OCI-LY7 (cell line): ENCODE measurements at regions not wholly inside any gene's neighbourhood (a gene's known extent, or its start where the extent isn't known, plus 50 kb on each side); places are given as distances from the start of the nearest gene placed in this dataset.

Experiments
- BruUV-seq: library from RNA; stranded (reverse); fragments of 400-500 nt; replicated peaks from 2 replicates; lab custom pipeline; 2021; lab: Mats Ljungman, UMichigan
- CTCF ChIA-PET: fragments of 300-600 bp; sonication (Branson Sonifier 250); formaldehyde crosslinking; loops from one replicate; lab custom pipeline; 2022; ENCODE audit warnings: antibody characterized with exemption; ENCODE audit not compliant: unreplicated experiment; lab: Charles Lee
- POLR2A ChIA-PET: fragments of 300-600 bp; sonication (Branson Sonifier 250); formaldehyde crosslinking; loops from one replicate; lab custom pipeline; 2022; ENCODE audit warnings: antibody characterized with exemption; lab: Charles Lee
- DNase-seq: peaks from one replicate; pipeline ENCODE4 v3.0.0-alpha.2; 2015; ENCODE audit warnings: low spot score
- H2AFZ ChIP-seq: fragments of 200-600 bp; sonication (generic), shearing (Covaris generic); 2 replicates; pipeline ENCODE4 v1.6.1; 2014; ENCODE audit warnings: mild to moderate bottlenecking, antibody characterized with exemption, low read length, moderate library complexity
- H3K27ac ChIP-seq: fragments of 200-600 bp; sonication (generic); 2 replicates; pipeline ENCODE4 v1.5.1; 2014; ENCODE audit warnings: mixed run types, low read depth, mild to moderate bottlenecking, moderate library complexity, low read length, inconsistent platforms; ENCODE audit not compliant: poor library complexity, severe bottlenecking
- H3K36me3 ChIP-seq: fragments of 200-600 bp; sonication (generic); 2 replicates; pipeline ENCODE4 v1.6.1; 2014; ENCODE audit warnings: mild to moderate bottlenecking, antibody characterized with exemption, low read length, moderate library complexity, mixed read lengths; ENCODE audit not compliant: insufficient read depth
- H3K4me1 ChIP-seq: fragments of 200-600 bp; sonication (generic); 2 replicates; pipeline ENCODE4 v1.5.1; 2014; ENCODE audit warnings: mild to moderate bottlenecking, low read length; ENCODE audit not compliant: insufficient read depth, poor library complexity, severe bottlenecking
- H3K4me2 ChIP-seq: fragments of 200-600 bp; sonication (generic); 2 replicates; pipeline ENCODE4 v1.6.1; 2014; ENCODE audit warnings: mild to moderate bottlenecking, low read length
- H3K4me3 ChIP-seq: fragments of 200-600 bp; sonication (generic); 2 replicates; pipeline ENCODE4 v1.5.1; 2014; ENCODE audit warnings: mild to moderate bottlenecking, low read depth, low read length; ENCODE audit not compliant: poor library complexity, severe bottlenecking
- H3K79me2 ChIP-seq: fragments of 200-600 bp; sonication (generic); 2 replicates; pipeline ENCODE4 v1.6.1; 2016; ENCODE audit warnings: low read depth, mild to moderate bottlenecking, low read length, moderate library complexity, mixed read lengths; ENCODE audit not compliant: insufficient read depth
- H3K9me2 ChIP-seq: fragments of 200-600 bp; sonication (generic); 2 replicates; pipeline ENCODE4 v1.6.1; 2016; ENCODE audit warnings: mild to moderate bottlenecking, low read length, mixed read lengths; ENCODE audit not compliant: insufficient read depth
- H3K9me3 ChIP-seq: fragments of 200-600 bp; sonication (generic); 2 replicates; pipeline ENCODE4 v1.6.1; 2014; ENCODE audit warnings: mild to moderate bottlenecking, mixed run types, low read length, mixed read lengths
- H4K20me1 ChIP-seq: fragments of 200-600 bp; sonication (generic); 2 replicates; pipeline ENCODE4 v1.6.1; 2014; ENCODE audit warnings: mild to moderate bottlenecking, antibody characterized with exemption, low read length, moderate library complexity, mixed read lengths; ENCODE audit not compliant: insufficient read depth
- CTCF ChIP-seq: fragments of 200-600 bp; sonication (generic); conservative IDR thresholded peaks from 2 replicates; pipeline ENCODE4 v1.5.1; 2014; ENCODE audit warnings: mild to moderate bottlenecking, antibody characterized with exemption, low read length, moderate library complexity, mixed read lengths
- EZH2phosphoT487 ChIP-seq: fragments of 200-600 bp; sonication (generic); IDR thresholded peaks from 2 replicates; pipeline ENCODE4 v1.6.1; 2018; ENCODE audit warnings: low read depth, borderline replicate concordance, mild to moderate bottlenecking, mixed run types, antibody characterized with exemption, low read length, moderate library complexity, mixed read lengths
- intact Hi-C: fragments of 100-400 bp; cut with micrococcal nuclease; formaldehyde crosslinking; loops from one replicate; pipeline ENCODE4 v1.10.0; 2022; ENCODE audit not compliant: unreplicated experiment

GRCh38 chr6:140620496-140620895, 1246.0 kb upstream of the CITED2 start:
- Histone ChIP-seq H3K4me2 (no peak overlapping the region), H3K9me2 (no peaks in the 10 kb centered on the region), H3K79me2 (no peaks in the 10 kb centered on the region), H3K27ac (no peak overlapping the region), H3K4me1 (no peaks in the 10 kb centered on the region), H3K36me3 (no peaks in the 10 kb centered on the region), H2AFZ (no peak overlapping the region), H4K20me1 (no peaks in the 10 kb centered on the region), H3K9me3 (no peaks in the 10 kb centered on the region), H3K4me3 (no peak overlapping the region)
- POLR2A ChIA-PET = interaction anchor here (0.5 kb wide), 1 partner anchor 10 kb away, joined by 4 read pairs; no protein-coding TSS in a partner anchor
- no TSS peak for BruUV-seq
- DNase-seq = no peak
- intact Hi-C loops = no loop called here
- no peak for TF ChIP-seq EZH2phosphoT487
- TF ChIP-seq CTCF = no peak
- CTCF ChIA-PET = no interaction called here

GRCh38 chr6:140609956-140610355, 1235.5 kb upstream of the CITED2 start:
- no TSS peak for BruUV-seq
- Histone ChIP-seq H2AFZ (no peak overlapping the region), H3K4me3 (no peak overlapping the region), H3K27ac (no peak overlapping the region), H4K20me1 (no peaks in the 10 kb centered on the region), H3K4me2 (no peak overlapping the region), H3K79me2 (no peaks in the 10 kb centered on the region), H3K36me3 (no peaks in the 10 kb centered on the region), H3K9me3 (no peaks in the 10 kb centered on the region), H3K9me2 (no peaks in the 10 kb centered on the region), H3K4me1 (no peaks in the 10 kb centered on the region)
- TF ChIP-seq CTCF (no peak), EZH2phosphoT487 (no peak)
- ChIA-PET POLR2A (no interaction called here), CTCF (no interaction called here)
- intact Hi-C loops = no loop called here
- no peak for DNase-seq

- H3K4me2 ChIP-seq = no peak overlapping the region
- no peaks in the 10 kb centered on the region for H3K4me1 ChIP-seq
- no peak overlapping the region for H3K4me3 ChIP-seq
- no peaks in the 10 kb centered on the region for H3K9me3 ChIP-seq
- no peaks in the 10 kb centered on the region for H3K36me3 ChIP-seq
- H3K9me2 ChIP-seq = no peaks in the 10 kb centered on the region
- no peak overlapping the region for H3K27ac ChIP-seq
- no peaks in the 10 kb centered on the region for H3K79me2 ChIP-seq
- ChIA-PET CTCF (no interaction called here), POLR2A (no interaction called here)
- H4K20me1 ChIP-seq = no peaks in the 10 kb centered on the region
- intact Hi-C loops = no loop called here
- BruUV-seq = no TSS peak
- no peak for DNase-seq
- TF ChIP-seq EZH2phosphoT487 (no peak), CTCF (no peak)
- no peak overlapping the region for H2AFZ ChIP-seq
Observed at GRCh38 chr6:140609321-140609720, 1234.9 kb upstream of the CITED2 start.
